ENCODE measurements at regions not wholly inside any gene's neighbourhood (a gene's known extent, or its start where the extent isn't known, plus 50 kb on each side); places are given as distances from the start of the nearest gene placed in this dataset.
A peak's percentile ranks its signal among the peaks of the same experiment; 100 is the strongest.

GRCh38 chr20:63103402-63104311, 96.9 kb upstream of the BHLHE23 start:
- intact Hi-C loops (cut with DNase I) = no loop called here
- no peak for ATAC-seq

GRCh38 chr20:63102721-63103375, 96.1 kb upstream of the BHLHE23 start:
- ATAC-seq (peak; percentile 29), DNase-seq (ENCODE audit: missing footprints) (peak; percentile 73)

More at GRCh38 chr20:63103402-63104311, 96.9 kb upstream of the BHLHE23 start:
- DNase-seq (ENCODE audit: missing footprints) = peak; percentile 4

GRCh38 chr20:63101781-63102720, 95.3 kb upstream of the BHLHE23 start:
- ATAC-seq (peak; percentile 70), DNase-seq (ENCODE audit: missing footprints) (peak; percentile 64)
- intact Hi-C loops (cut with DNase I) = no loop called here

More at GRCh38 chr20:63102721-63103375, 96.1 kb upstream of the BHLHE23 start:
- intact Hi-C loops (cut with DNase I) = no loop called here

- ATAC-seq = no peak
- intact Hi-C loops (cut with DNase I) = no loop called here
- peak; percentile 34 for DNase-seq (ENCODE audit: missing footprints)
Observed at GRCh38 chr20:63100926-63101699, 94.3 kb upstream of the BHLHE23 start.

DNA sequence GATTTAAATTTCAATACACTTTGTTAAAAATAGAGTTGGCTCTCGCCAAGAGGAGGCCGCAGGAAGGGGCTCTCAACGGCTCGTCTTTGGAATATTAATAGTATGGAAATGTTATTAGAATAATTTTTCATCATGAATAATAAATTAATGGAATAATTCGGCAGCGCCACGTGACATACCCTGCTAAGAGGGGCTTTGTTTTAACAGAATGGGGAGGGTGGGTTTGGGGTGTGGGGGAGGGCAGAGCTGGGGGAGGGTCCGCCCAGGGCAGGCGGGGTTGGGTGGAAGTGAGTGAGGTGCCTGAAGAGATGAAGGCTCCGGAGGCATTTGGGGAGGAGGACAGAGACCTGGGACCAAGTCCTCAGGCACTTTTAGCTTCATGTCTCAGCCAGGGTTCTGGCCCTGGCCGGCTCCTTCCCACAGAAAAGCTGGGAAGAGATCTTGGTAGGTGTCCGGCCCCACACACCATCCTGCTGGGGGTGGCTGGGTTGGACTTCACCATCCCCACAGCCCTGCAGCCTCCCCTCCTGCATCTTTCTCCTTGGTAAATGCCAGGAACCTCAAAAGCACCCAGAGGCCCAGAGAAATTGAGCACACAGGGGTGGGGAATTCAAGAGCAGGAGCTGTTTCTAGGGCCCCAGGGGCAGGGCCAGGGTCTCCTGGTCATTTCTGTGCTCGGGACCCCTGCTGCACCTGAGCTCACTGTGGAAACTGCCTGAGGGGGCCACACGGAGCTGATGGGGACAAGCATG, 93.6 kb upstream of the BHLHE23 start:
- ATAC-seq (no peak), DNase-seq (ENCODE audit: missing footprints) (peak; percentile 50)
- intact Hi-C loops (cut with DNase I) = no loop called here

GRCh38 chr20:63099456-63100173, 92.9 kb upstream of the BHLHE23 start:
- intact Hi-C loops (cut with DNase I) = no loop called here
- DNase-seq (ENCODE audit: missing footprints) (no peak), ATAC-seq (no peak)

DNA sequence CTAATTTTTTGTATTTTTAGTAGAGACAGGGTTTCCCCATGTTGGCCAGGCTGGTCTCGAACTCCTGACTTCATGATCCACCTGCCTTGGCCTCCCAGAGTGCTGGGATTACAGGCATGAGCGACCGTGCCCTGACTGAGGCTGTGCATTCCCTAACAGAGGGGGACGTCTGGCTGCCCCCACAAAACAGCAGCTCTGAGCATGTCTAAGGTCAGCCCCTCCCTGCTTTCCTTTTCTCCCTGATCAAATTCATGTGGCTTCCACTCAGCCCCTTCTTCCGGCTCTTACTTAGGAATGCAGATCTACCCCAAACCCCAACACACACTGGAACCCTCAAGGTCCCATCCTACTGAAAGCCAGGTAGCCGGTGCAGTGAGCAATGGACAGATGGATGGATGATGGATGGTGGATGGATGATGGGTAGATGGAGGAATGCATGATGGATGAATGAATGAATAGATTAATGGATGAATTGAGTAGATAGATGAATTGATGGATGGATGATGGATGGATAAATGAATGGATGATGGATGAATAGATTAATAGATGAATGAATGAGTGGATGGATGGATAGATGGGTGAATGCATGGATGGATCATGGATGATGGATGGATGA, 91.5 kb upstream of the BHLHE23 start:
- intact Hi-C loops (cut with DNase I) = no loop called here
- DNase-seq (ENCODE audit: missing footprints) (peak; percentile 41), ATAC-seq (no peak)

- ATAC-seq (no peak), DNase-seq (ENCODE audit: missing footprints) (peak; percentile 58)
- intact Hi-C loops (cut with DNase I) = no loop called here
Observed at GRCh38 chr20:63097336-63097831, 90.6 kb upstream of the BHLHE23 start.

- ATAC-seq (no peak), DNase-seq (ENCODE audit: missing footprints) (peak; percentile 18)
- intact Hi-C loops (cut with DNase I) = no loop called here
Observed at GRCh38 chr20:63096681-63097335, 90.0 kb upstream of the BHLHE23 start.

GRCh38 chr20:63095718-63096654, 89.2 kb upstream of the BHLHE23 start:
- intact Hi-C loops (cut with DNase I) = no loop called here
- ATAC-seq = no peak
- peak; percentile 21 for DNase-seq (ENCODE audit: missing footprints)

DNA sequence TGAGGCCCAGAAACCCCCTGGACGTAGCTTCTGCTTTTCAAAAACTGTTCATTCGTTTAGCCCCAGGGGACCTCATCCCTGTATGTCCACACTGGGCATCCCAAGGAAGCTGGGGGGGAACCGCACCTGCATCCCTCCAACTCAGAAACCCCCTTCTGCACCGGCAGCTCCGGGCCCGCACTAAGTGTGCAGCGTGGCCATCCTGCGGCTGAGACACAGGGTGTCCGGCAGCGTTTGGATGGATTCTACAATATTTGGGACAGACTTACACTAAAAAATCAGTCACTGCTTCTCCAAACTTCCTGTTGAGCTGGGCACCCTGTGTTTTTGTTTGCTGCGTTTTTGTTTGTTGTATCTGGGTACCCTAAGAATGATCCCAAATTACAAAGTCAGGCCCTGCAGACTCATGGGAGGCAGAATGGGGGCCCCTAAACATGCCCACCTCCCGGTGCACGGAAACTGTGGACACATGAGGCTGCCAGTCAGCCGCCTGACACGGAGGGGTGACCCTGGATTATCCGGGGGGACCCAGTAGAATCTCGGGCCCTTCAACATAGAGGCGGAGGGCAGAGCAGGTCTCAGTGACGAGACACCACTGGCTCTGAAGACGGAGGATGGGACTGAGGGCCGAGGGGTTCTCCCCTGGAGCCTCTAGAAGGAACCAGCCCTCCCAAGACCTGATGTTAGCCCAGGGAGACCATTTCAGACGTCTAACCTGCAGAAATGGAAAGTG, 88.2 kb upstream of the BHLHE23 start:
- intact Hi-C loops (cut with DNase I) = no loop called here
- DNase-seq (ENCODE audit: missing footprints) (peak; percentile 62), ATAC-seq (no peak)

GRCh38 chr20:63093966-63094766, 87.4 kb upstream of the BHLHE23 start:
- ATAC-seq (no peak), DNase-seq (ENCODE audit: missing footprints) (peak; percentile 31)
- intact Hi-C loops (cut with DNase I) = no loop called here

DNA sequence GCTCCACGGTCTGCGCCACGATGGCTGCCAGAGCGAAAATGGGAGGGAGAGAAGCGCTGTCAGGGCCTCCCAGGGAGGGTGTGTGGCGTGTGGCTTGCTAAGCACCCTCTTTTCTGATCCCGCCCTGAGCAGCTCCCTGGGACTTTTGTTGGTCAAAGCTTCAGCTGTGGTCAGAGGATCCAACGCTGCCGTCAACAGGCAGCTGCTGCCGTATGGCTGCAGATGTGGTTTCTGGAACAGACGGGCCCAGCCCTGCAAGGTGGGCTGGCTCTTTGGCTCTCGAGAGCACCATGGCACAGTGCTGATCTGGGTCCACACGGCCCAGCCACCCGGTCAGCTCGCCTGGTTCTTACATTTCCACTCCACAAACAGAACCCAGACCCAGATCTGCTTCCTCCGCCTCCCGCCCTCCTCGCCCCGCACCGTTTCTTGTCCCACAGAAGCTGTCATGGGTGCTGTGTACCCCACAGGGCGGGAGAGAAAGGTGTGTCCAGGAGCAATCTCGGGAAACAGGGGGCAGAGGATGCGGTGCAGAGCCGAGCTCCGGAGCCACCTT, 86.0 kb upstream of the BHLHE23 start:
- intact Hi-C loops (cut with DNase I) = no loop called here
- DNase-seq (ENCODE audit: missing footprints) = peak; percentile 48
- no peak for ATAC-seq

All from Right ventricle myocardium inferior (tissue), 1 donor.